ENCODE measurements at regions not wholly inside any gene's neighbourhood (a gene's known extent, or its start where the extent isn't known, plus 50 kb on each side); places are given as distances from the start of the nearest gene placed in this dataset.

- Histone ChIP-seq H3K4me3 (ENCODE audit: low read depth, low read length) (no peak overlapping the region), H3K36me3 (ENCODE audit: control insufficient read depth, insufficient read depth, low read length) (no peaks in the 10 kb centered on the region), H3K27me3 (ENCODE audit: control insufficient read depth, insufficient read depth, low read length) (no peaks in the 10 kb centered on the region)
- no peak for DNase-seq (ENCODE audit: low read depth)
- POLR2A ChIA-PET, result no interaction called here
- TF ChIP-seq, protein P1, sequence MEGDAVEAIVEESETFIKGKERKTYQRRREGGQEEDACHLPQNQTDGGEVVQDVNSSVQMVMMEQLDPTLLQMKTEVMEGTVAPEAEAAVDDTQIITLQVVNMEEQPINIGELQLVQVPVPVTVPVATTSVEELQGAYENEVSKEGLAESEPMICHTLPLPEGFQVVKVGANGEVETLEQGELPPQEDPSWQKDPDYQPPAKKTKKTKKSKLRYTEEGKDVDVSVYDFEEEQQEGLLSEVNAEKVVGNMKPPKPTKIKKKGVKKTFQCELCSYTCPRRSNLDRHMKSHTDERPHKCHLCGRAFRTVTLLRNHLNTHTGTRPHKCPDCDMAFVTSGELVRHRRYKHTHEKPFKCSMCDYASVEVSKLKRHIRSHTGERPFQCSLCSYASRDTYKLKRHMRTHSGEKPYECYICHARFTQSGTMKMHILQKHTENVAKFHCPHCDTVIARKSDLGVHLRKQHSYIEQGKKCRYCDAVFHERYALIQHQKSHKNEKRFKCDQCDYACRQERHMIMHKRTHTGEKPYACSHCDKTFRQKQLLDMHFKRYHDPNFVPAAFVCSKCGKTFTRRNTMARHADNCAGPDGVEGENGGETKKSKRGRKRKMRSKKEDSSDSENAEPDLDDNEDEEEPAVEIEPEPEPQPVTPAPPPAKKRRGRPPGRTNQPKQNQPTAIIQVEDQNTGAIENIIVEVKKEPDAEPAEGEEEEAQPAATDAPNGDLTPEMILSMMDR (IDR thresholded peaks at IDR 0.05; ENCODE audit: insufficient read depth, low read depth, low read length), result no peak
- CTCF ChIA-PET, result no interaction called here
These were observed 183.5 kb downstream of the HNMT start for GRCh38 chr2:138147796-138148195.

DNA sequence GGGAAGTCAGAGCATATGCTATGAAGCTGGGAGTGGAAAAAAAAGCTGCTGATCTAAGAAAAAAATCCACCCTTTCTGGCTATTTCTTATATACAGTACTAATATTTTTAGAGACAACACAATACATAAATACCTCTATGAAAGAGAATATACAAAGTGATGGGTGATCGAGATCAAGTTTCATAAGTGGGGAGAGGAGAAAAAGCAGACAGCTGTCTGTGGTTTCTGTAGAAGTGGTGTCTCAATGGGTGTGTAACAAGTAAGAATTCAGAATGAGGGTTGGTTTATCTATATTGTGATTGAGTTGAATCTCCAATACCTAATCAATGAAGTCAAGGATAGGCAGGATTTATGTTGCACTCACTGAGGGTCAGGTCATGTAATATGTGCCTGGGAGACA is 191.0 kb downstream of the HNMT start:
- no peak overlapping the region for H3K4me3 ChIP-seq (ENCODE audit: low read depth, low read length)
- POLR2A ChIA-PET, result no interaction called here
- no peaks in the 10 kb centered on the region for H3K36me3 ChIP-seq (ENCODE audit: control insufficient read depth, insufficient read depth, low read length)
- no peaks in the 10 kb centered on the region for H3K27me3 ChIP-seq (ENCODE audit: control insufficient read depth, insufficient read depth, low read length)
- CTCF ChIA-PET, result no interaction called here
- TF ChIP-seq, protein P1 (IDR thresholded peaks at IDR 0.05; ENCODE audit: insufficient read depth, low read depth, low read length), result no peak
- no peak for DNase-seq (ENCODE audit: low read depth)

GRCh38 chr2:138157372-138157771 is 193.1 kb downstream of the HNMT start:
- H3K36me3 ChIP-seq (ENCODE audit: control insufficient read depth, insufficient read depth, low read length), result no peaks in the 10 kb centered on the region
- TF ChIP-seq, protein P1 (IDR thresholded peaks at IDR 0.05; ENCODE audit: insufficient read depth, low read depth, low read length), result no peak
- POLR2A ChIA-PET, result no interaction called here
- no peaks in the 10 kb centered on the region for H3K27me3 ChIP-seq (ENCODE audit: control insufficient read depth, insufficient read depth, low read length)
- CTCF ChIA-PET, result no interaction called here
- no peak overlapping the region for H3K4me3 ChIP-seq (ENCODE audit: low read depth, low read length)
- DNase-seq (ENCODE audit: low read depth), result no peak

GRCh38 chr2:138170485-138170884 is 206.2 kb downstream of the HNMT start:
- Histone ChIP-seq H3K27me3 (ENCODE audit: control insufficient read depth, insufficient read depth, low read length) (no peaks in the 10 kb centered on the region), H3K36me3 (ENCODE audit: control insufficient read depth, insufficient read depth, low read length) (no peaks in the 10 kb centered on the region), H3K4me3 (ENCODE audit: low read depth, low read length) (no peak overlapping the region)
- DNase-seq (ENCODE audit: low read depth), result no peak
- POLR2A ChIA-PET, result no interaction called here
- TF ChIP-seq, protein P1 (IDR thresholded peaks at IDR 0.05; ENCODE audit: insufficient read depth, low read depth, low read length), result no peak
- CTCF ChIA-PET, result no interaction called here

- H3K27me3 ChIP-seq (ENCODE audit: control insufficient read depth, insufficient read depth, low read length), result no peaks in the 10 kb centered on the region
- no peak overlapping the region for H3K4me3 ChIP-seq (ENCODE audit: low read depth, low read length)
- CTCF ChIA-PET, result no interaction called here
- no peak for DNase-seq (ENCODE audit: low read depth)
- no peaks in the 10 kb centered on the region for H3K36me3 ChIP-seq (ENCODE audit: control insufficient read depth, insufficient read depth, low read length)
- POLR2A ChIA-PET, result no interaction called here
- TF ChIP-seq, protein P1 (IDR thresholded peaks at IDR 0.05; ENCODE audit: insufficient read depth, low read depth, low read length), result no peak
These were observed 207.0 kb downstream of the HNMT start for GRCh38 chr2:138171244-138171643.

All from BJ (cell line).